ENCODE measurements at regions not wholly inside any gene's neighbourhood (a gene's known extent, or its start where the extent isn't known, plus 50 kb on each side); places are given as distances from the start of the nearest gene placed in this dataset.

- H4K8ac ChIP-seq (replicated peaks; ENCODE audit: insufficient read length, low read depth, low read length): no peak overlapping the region
- H2BK15ac ChIP-seq (ENCODE audit: low read depth, low read length): no peak overlapping the region
- DNase-seq: no peak
- no peak overlapping the region for H3K9ac ChIP-seq (ENCODE audit: extremely low read depth, insufficient read length, low read length)
- no peak overlapping the region for H3K18ac ChIP-seq (ENCODE audit: insufficient read length, low read depth, low read length)
- no peak overlapping the region for H3K56ac ChIP-seq (ENCODE audit: insufficient read length, low read depth, low read length)
- H3K4me1 Mint-ChIP-seq: no peaks in the 10 kb centered on the region
- H3K36me3 Mint-ChIP-seq (ENCODE audit: insufficient read depth in 1 of 3, low read depth in 3 of 3): peaks cover 0 to 2% (median 0%) of the 10 kb centered on the region in 3 experiments; a peak in 1 of 7 replicates
- H3K14ac ChIP-seq (ENCODE audit: insufficient read depth, low read length): no peak overlapping the region
- H4K91ac ChIP-seq (ENCODE audit: insufficient read length, low read depth, low read length): no peak overlapping the region
- H3K79me2 ChIP-seq (ENCODE audit: insufficient read depth, low read length): no peaks in the 10 kb centered on the region
- H3K27me3 ChIP-seq (ENCODE audit: insufficient read depth, low read length): no peaks in the 10 kb centered on the region
- H3K9me3 Mint-ChIP-seq: no peaks in the 10 kb centered on the region
- no peaks in the 10 kb centered on the region for H3K9me3 ChIP-seq (ENCODE audit: control insufficient read depth, low read depth, low read length)
- H2BK12ac ChIP-seq (ENCODE audit: insufficient read length, low read depth, low read length): no peak overlapping the region
- H2AK5ac ChIP-seq (ENCODE audit: insufficient read length, low read length): no peak overlapping the region
- no peak overlapping the region for H2AFZ ChIP-seq (ENCODE audit: low read length)
- no peak overlapping the region for H3K4me2 ChIP-seq (ENCODE audit: insufficient read depth, insufficient read length, low read length)
- no peak overlapping the region for H3K23ac ChIP-seq (ENCODE audit: insufficient read length, low read depth, low read length)
- no peak overlapping the region for H3T11ph ChIP-seq (ENCODE audit: low read length)
- no peaks in the 10 kb centered on the region for H4K20me1 ChIP-seq (ENCODE audit: control insufficient read depth, insufficient read depth, insufficient read length)
- no peak overlapping the region for H2BK5ac ChIP-seq (ENCODE audit: insufficient read length, low read length)
- H4K5ac ChIP-seq (ENCODE audit: insufficient read length, low read depth, low read length): no peak overlapping the region
- H3K27me3 Mint-ChIP-seq (ENCODE audit: low read depth): no peaks in the 10 kb centered on the region; the same call in none of the 2 replicates
- H3K23me2 ChIP-seq (ENCODE audit: insufficient read length, low read depth, low read length, poor library complexity, severe bottlenecking): no peaks in the 10 kb centered on the region
- no peak overlapping the region for H3K27ac ChIP-seq (ENCODE audit: insufficient read length, low read depth, low read length)
- H3K4me1 ChIP-seq (ENCODE audit: insufficient read depth, low read length): no peaks in the 10 kb centered on the region
- H3K79me1 ChIP-seq (ENCODE audit: insufficient read depth, low read depth, low read length, poor library complexity, severe bottlenecking): no peaks in the 10 kb centered on the region
- H2BK20ac ChIP-seq (ENCODE audit: low read depth, low read length, poor library complexity, severe bottlenecking): no peak overlapping the region
- no peak overlapping the region for H3K27ac Mint-ChIP-seq
- no peak for TF ChIP-seq CTCF (conservative IDR thresholded peaks at IDR 0.05)
- H3K4me3 Mint-ChIP-seq: no peak overlapping the region
- no peak overlapping the region for H3K4ac ChIP-seq (ENCODE audit: low read depth, low read length)
- WGBS (ENCODE audit: extremely low coverage, insufficient read length, low lambda C conversion rate): no CpG with 5 or more reads among the region's 1 CpG
- H2BK120ac ChIP-seq (ENCODE audit: low read depth, low read length, poor library complexity, severe bottlenecking): no peak overlapping the region
Measured at GRCh38 chr2:181741756-181742155, 61.4 kb upstream of the NEUROD1 start.

Measured in H9 (cell line).